H1 (cell line): ENCODE measurements at regions not wholly inside any gene's neighbourhood (a gene's known extent, or its start where the extent isn't known, plus 50 kb on each side); places are given as distances from the start of the nearest gene placed in this dataset.

Experiments used
- CTCF ChIA-PET: fragments of 300-600 bp; sonication (Branson Sonifier 250); formaldehyde crosslinking; loops from one replicate; lab custom pipeline; 2021; ENCODE audit not compliant: partially characterized antibody; lab: Charles Lee
- POLR2A ChIA-PET: fragments of 300-600 bp; sonication (Branson Sonifier 250); formaldehyde crosslinking; loops from one replicate; lab custom pipeline; 2021; ENCODE audit warnings: inconsistent platforms; ENCODE audit not compliant: partially characterized antibody; lab: Charles Lee
- DNase-seq, 2 experiments: peaks; one replicate each; pipeline versions ENCODE4 v3.0.0 to v3.0.0-alpha.2; 2010 to 2022; ENCODE audit warnings: low spot score in 2 of 2, low read depth in 1 of 2, mixed read lengths in 1 of 2
- FAIRE-seq: peaks from 2 replicates; lab custom pipeline; 2011; peaks lifted over from hg19 to GRCh38; lab: Jason Lieb, UNC
- H2AFZ ChIP-seq: 2 replicates; pipeline ENCODE4 v1.8.1; 2012; ENCODE audit warnings: low read length, inconsistent platforms
- H2AK5ac ChIP-seq: 2 replicates; pipeline ENCODE4 v1.6.1; 2013; ENCODE audit warnings: low read depth, low read length
- H2BK120ac ChIP-seq: replicated peaks from 2 replicates; pipeline ENCODE3; 2013; ENCODE audit warnings: low read depth, low read length, inconsistent platforms
- H2BK12ac ChIP-seq: 2 replicates; pipeline ENCODE4 v1.6.1; 2013; ENCODE audit warnings: low read depth, low read length
- H2BK15ac ChIP-seq: 2 replicates; pipeline ENCODE4 v1.6.1; 2013; ENCODE audit warnings: low read length
- H2BK20ac ChIP-seq: 2 replicates; pipeline ENCODE4 v1.6.1; 2013; ENCODE audit warnings: low read length
- H2BK5ac ChIP-seq: 2 replicates; pipeline ENCODE4 v1.6.1; 2013; ENCODE audit warnings: low read depth, low read length
- H3K14ac ChIP-seq: 2 replicates; pipeline ENCODE4 v1.6.1; 2013; ENCODE audit warnings: inconsistent platforms; ENCODE audit not compliant: insufficient read length
- H3K18ac ChIP-seq: 2 replicates; pipeline ENCODE4 v1.6.1; 2013; ENCODE audit warnings: low read length; ENCODE audit errors: extremely low read depth
- H3K23ac ChIP-seq: 2 replicates; pipeline ENCODE4 v1.6.1; 2013; ENCODE audit warnings: inconsistent platforms; ENCODE audit not compliant: insufficient read length
- H3K23me2 ChIP-seq: 2 replicates; pipeline ENCODE4 v1.6.1; 2013; ENCODE audit warnings: low read depth, low read length
- H3K27ac ChIP-seq: 2 replicates; pipeline ENCODE4 v1.6.1; 2011; ENCODE audit warnings: low read depth, low read length, inconsistent platforms
- H3K27me3 ChIP-seq, 4 experiments: replicated peaks in 1 of 4; 1 replicate in 1 of 4; 2 replicates in 3 of 4; pipeline versions ENCODE4 v1.6.1 to v1.8.1; 2011 to 2013; ENCODE audit warnings: low read length in 3 of 4, mild to moderate bottlenecking in 3 of 4, inconsistent platforms in 2 of 4, mixed read lengths in 2 of 4, moderate library complexity in 1 of 4; ENCODE audit not compliant: control insufficient read depth in 3 of 4, insufficient read depth in 3 of 4; ENCODE audit errors: extremely low read depth in 1 of 4
- H3K36me3 ChIP-seq, 4 experiments: 2 replicates each; pipeline versions ENCODE4 v1.6.1 to v1.8.1; 2011 to 2013; ENCODE audit warnings: mild to moderate bottlenecking in 4 of 4, low read length in 3 of 4, moderate library complexity in 2 of 4, control low read depth in 1 of 4, inconsistent platforms in 1 of 4; ENCODE audit not compliant: insufficient read depth in 4 of 4, control insufficient read depth in 2 of 4
- H3K4ac ChIP-seq: replicated peaks from 2 replicates; pipeline ENCODE3; 2013; ENCODE audit warnings: low read length, low read depth, mixed read lengths, inconsistent platforms; ENCODE audit not compliant: insufficient read length
- H3K4me1 ChIP-seq, 4 experiments: replicated peaks in 1 of 4; 1 replicate in 1 of 4; 2 replicates in 3 of 4; pipeline versions ENCODE4 v1.6.1 to v1.8.1; 2011 to 2013; ENCODE audit warnings: low read length in 3 of 4, inconsistent platforms in 2 of 4, mixed read lengths in 1 of 4; ENCODE audit not compliant: insufficient read depth in 4 of 4, control insufficient read depth in 3 of 4
- H3K4me2 ChIP-seq, 2 experiments: 2 replicates each; pipeline versions ENCODE4 v1.6.1 to v1.8.1; 2011 to 2013; ENCODE audit warnings: low read depth in 2 of 2, low read length in 2 of 2, control low read depth in 1 of 2, inconsistent platforms in 1 of 2, mild to moderate bottlenecking in 1 of 2; ENCODE audit not compliant: insufficient read depth in 1 of 2
- H3K4me3 ChIP-seq, 4 experiments: fragments of 200-600, 300-600 bp in 1 of 4; sonication (generic), shearing (Covaris generic), sonication (Bioruptor Twin) in 1 of 4; 2 replicates each; pipeline versions ENCODE4 v1.5.1 to v1.8.1; 2011 to 2016; ENCODE audit warnings: low read length in 4 of 4, low read depth in 3 of 4, control low read depth in 2 of 4, inconsistent platforms in 2 of 4, mild to moderate bottlenecking in 2 of 4, mixed read lengths in 1 of 4, moderate library complexity in 1 of 4; ENCODE audit not compliant: insufficient read depth in 2 of 4; ENCODE audit errors: extremely low read depth in 1 of 4
- H3K56ac ChIP-seq: replicated peaks from 2 replicates; pipeline ENCODE3; 2013; ENCODE audit warnings: low read depth, mild to moderate bottlenecking, mixed read lengths, low read length, inconsistent platforms; ENCODE audit not compliant: insufficient read length
- H3K79me1 ChIP-seq: 2 replicates; pipeline ENCODE4 v1.6.1; 2013; ENCODE audit warnings: low read depth, low read length, control low read depth
- H3K79me2 ChIP-seq, 2 experiments: 2 replicates each; pipeline versions ENCODE4 v1.6.1 to v1.8.1; 2012 to 2013; ENCODE audit warnings: low read length in 2 of 2, mild to moderate bottlenecking in 2 of 2, inconsistent platforms in 1 of 2; ENCODE audit not compliant: insufficient read depth in 2 of 2, control insufficient read depth in 1 of 2
- H3K9ac ChIP-seq, 4 experiments: replicated peaks in 1 of 4; 1 replicate in 1 of 4; 2 replicates in 3 of 4; pipeline versions ENCODE4 v1.6.1 to v1.8.1; 2011 to 2013; ENCODE audit warnings: low read depth in 3 of 4, low read length in 3 of 4, control low read depth in 2 of 4, mild to moderate bottlenecking in 2 of 4, moderate library complexity in 2 of 4, inconsistent platforms in 1 of 4; ENCODE audit errors: extremely low read depth in 1 of 4
- H3K9me3 ChIP-seq, 2 experiments: 2 replicates each; pipeline versions ENCODE4 v1.6.1 to v1.8.1; 2012 to 2013; ENCODE audit warnings: mild to moderate bottlenecking in 2 of 2, moderate library complexity in 2 of 2, control low read depth in 1 of 2, inconsistent platforms in 1 of 2, low read depth in 1 of 2, low read length in 1 of 2, mixed read lengths in 1 of 2; ENCODE audit not compliant: insufficient read depth in 2 of 2
- H4K20me1 ChIP-seq, 2 experiments: replicated peaks in 1 of 2; 2 replicates each; pipeline versions ENCODE3 to v1.8.1; 2011 to 2013; ENCODE audit warnings: inconsistent platforms in 2 of 2, low read length in 2 of 2, mild to moderate bottlenecking in 1 of 2; ENCODE audit not compliant: insufficient read depth in 2 of 2, control insufficient read depth in 1 of 2
- H4K5ac ChIP-seq: 2 replicates; pipeline ENCODE4 v1.6.1; 2013; ENCODE audit warnings: low read length, low read depth, mixed read lengths, inconsistent platforms; ENCODE audit not compliant: insufficient read length
- H4K8ac ChIP-seq: 2 replicates; pipeline ENCODE4 v1.8.0; 2013; ENCODE audit warnings: mild to moderate bottlenecking, moderate library complexity, low read length, inconsistent platforms; ENCODE audit not compliant: insufficient read depth; ENCODE audit errors: extremely low read depth
- H4K91ac ChIP-seq: replicated peaks from 2 replicates; pipeline ENCODE3; 2013; ENCODE audit warnings: low read length, mixed read lengths, inconsistent platforms; ENCODE audit not compliant: insufficient read length
- BCL11A ChIP-seq, 2 experiments: IDR thresholded peaks; one replicate each; pipeline ENCODE4 v1.6.1; 2011; ENCODE audit warnings: low read depth in 2 of 2, low read length in 2 of 2, mild to moderate bottlenecking in 2 of 2
- CBX5 ChIP-seq: fragments of 300-800, 300-1000 bp; sonication (generic); IDR thresholded peaks from 2 replicates; pipeline ENCODE4 v1.7.1; 2016; ENCODE audit warnings: antibody characterized with exemption, low read length, low read depth
- TBP ChIP-seq: IDR thresholded peaks from 2 replicates; pipeline ENCODE4 v1.6.1; 2011; ENCODE audit warnings: low read depth, low read length, improper control_type of control experiment
- WGBS, 2 experiments: shearing (Covaris generic) in 1 of 2; methylation state at CpG; one replicate each; pipeline versions ENCODE4 v1.1.6 to v1.1.7; 2013 to 2015; ENCODE audit warnings: low lambda C conversion rate in 2 of 2, mixed read lengths in 2 of 2, inconsistent platforms in 1 of 2, low coverage in 1 of 2, missing lambda C conversion rate in 1 of 2; ENCODE audit not compliant: insufficient replicate concordance in 2 of 2, insufficient coverage in 1 of 2, insufficient read length in 1 of 2; ENCODE audit errors: extremely low coverage in 1 of 2, missing lambda C conversion rate in 1 of 2; 5-methylcytosine and 5-hydroxymethylcytosine counted together

- POLR2A ChIA-PET, result no interaction called here
- CTCF ChIA-PET, result interaction anchor here (0.8 to 1.2 kb wide), 3 partner anchors 8 to 890 kb away, joined by 3 read pairs; no protein-coding TSS in a partner anchor
- 93% methylated on average over 4 of the region's 4 CpGs; no CpG with 5 or more reads in 1 of the 2 experiments for WGBS, 2 experiments
Measured at GRCh38 chr6:9539231-9539755, 875.6 kb downstream of the TFAP2A start.

More at GRCh38 chr6:9539231-9539755, 875.6 kb downstream of the TFAP2A start:
- TF ChIP-seq TBP, result no peak
- TF ChIP-seq BCL11A (IDR thresholded peaks at IDR 0.05; ENCODE audit: low read depth in 2 of 2, low read length in 2 of 2), result no peak
- TF ChIP-seq CBX5, result no peak
- Histone ChIP-seq H3K14ac (no peak overlapping the region), H2BK12ac (no peak overlapping the region), H3K9ac (no peak overlapping the region), H3K9me3 (no peaks in the 10 kb centered on the region), H3K27me3 (no peaks in the 10 kb centered on the region), H3K56ac (no peak overlapping the region), H2BK20ac (no peak overlapping the region), H3K23me2 (no peaks in the 10 kb centered on the region), H4K5ac (no peak overlapping the region), H2AK5ac (no peak overlapping the region), H3K4ac (no peak overlapping the region), H3K18ac (no peak overlapping the region), H3K79me2 (no peaks in the 10 kb centered on the region), H2AFZ (no peak overlapping the region), H2BK15ac (no peak overlapping the region), H3K4me2 (no peak overlapping the region), H3K36me3 (no peaks in the 10 kb centered on the region), H3K4me1 (no peaks in the 10 kb centered on the region; a peak in 2 of 7 replicates), H4K20me1 (no peaks in the 10 kb centered on the region), H3K27ac (no peak overlapping the region), H4K8ac (no peak overlapping the region), H2BK5ac (no peak overlapping the region), H4K91ac (no peak overlapping the region), H3K79me1 (no peaks in the 10 kb centered on the region), H2BK120ac (no peak overlapping the region), H3K4me3 (no peak overlapping the region), H3K23ac (no peak overlapping the region)
- no peak for FAIRE-seq
- DNase-seq, result no peak
